Skin epidermis (tissue), 12 donors: ENCODE measurements at regions not wholly inside any gene's neighbourhood (a gene's known extent, or its start where the extent isn't known, plus 50 kb on each side); places are given as distances from the start of the nearest gene placed in this dataset.

ENCODE experiments used
- H3K27ac ChIP-seq, 21 experiments: fragments of 200-600 bp; sonication (generic) in 11 of 21; one replicate each; pipeline ENCODE4 v1.5.0; 2020; ENCODE audit warnings: mild to moderate bottlenecking in 3 of 21, inconsistent platforms in 2 of 21, moderate library complexity in 2 of 21
- H3K4me3 ChIP-seq, 7 experiments: fragments of 200-600 bp; sonication (generic) in 2 of 7; one replicate each; pipeline ENCODE4 v1.5.0; 2020; ENCODE audit warnings: inconsistent platforms in 2 of 7, mild to moderate bottlenecking in 2 of 7, moderate library complexity in 1 of 7

DNA sequence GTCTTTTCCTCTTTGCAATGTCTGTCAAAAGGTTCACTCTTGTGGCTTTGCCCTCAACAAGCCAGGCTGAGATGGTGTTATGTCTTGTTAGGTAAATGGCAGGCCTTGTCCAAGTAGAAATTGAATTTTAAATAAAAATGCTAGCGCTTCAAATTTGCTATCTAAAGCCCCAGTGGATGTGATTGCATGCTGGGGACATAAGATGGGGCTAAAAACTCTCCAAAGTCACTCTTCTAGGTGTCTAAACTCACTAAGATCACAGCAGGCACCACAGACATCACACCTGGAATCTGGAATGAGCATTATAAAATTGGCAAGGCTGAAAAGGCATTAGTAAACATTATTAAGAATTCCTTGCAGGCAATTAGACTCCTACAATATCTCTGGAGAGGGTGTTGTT lies 262.7 kb upstream of the CLINT1 start:
- no peak overlapping the region for H3K4me3 ChIP-seq

DNA sequence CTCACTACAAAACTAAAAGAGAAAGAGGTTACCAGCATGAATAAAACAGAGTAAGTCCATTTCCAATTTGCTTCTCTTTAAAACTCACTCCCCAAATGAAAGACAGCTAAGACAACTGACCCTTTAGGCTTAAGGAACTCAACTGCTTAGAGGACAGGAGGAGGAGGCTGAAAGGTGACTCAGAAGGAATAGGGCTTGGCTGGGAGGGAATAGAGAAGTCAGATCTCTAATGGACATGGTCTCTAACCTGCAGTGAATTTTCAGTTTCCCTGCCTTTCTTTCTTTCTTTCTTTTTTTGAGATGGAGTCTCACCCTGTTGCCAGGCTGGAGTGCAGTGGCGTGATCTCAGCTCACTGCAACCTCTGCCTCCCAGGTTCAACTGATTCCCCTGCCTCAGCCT lies 261.8 kb upstream of the CLINT1 start:
- H3K4me3 ChIP-seq = no peak overlapping the region
- H3K27ac ChIP-seq = peak overlapping the region in 1 of 21 experiments; percentile 47

More for the DNA sequence above, 262.7 kb upstream of the CLINT1 start:
- H3K27ac ChIP-seq = no peak overlapping the region

DNA sequence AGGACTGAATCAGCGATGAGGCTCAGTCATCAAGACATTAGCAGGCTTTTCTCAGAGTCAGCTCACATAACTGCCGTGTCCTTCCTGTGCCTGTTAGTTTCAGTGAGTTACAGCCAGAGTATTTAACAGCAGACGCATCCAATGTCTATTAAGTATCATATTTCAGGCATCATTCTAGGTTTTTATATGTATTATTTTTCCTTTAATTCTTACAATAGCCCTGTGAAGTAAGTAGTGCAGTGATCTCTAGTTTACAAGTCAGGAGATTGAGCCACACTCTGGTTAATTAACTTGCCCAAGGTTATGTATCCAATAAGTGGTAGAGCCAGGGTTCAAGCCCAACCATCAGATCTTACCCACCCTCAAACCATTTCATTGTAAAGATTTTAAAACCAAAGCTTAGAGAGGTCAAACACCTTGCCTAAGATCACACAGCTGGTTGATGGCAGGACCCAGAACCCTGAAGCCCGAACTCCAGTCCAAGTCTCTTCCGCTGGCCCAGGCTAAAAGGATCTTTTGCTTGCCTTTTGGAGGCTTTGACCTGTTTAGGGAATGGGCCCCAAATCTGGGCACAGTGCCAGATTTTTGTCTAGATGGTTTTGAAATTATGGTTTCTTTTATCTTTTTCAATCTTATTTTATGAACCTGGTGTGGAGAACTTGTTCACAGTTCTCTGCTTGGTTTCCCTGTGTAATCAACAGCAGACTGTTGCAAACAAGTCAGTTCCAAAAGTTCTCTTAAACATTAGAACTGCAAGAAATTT lies 261.2 kb upstream of the CLINT1 start:
- Histone ChIP-seq H3K27ac (peak overlapping the region in 3 of 21 experiments; percentile 2 to 10 (median 8)), H3K4me3 (no peak overlapping the region)

DNA sequence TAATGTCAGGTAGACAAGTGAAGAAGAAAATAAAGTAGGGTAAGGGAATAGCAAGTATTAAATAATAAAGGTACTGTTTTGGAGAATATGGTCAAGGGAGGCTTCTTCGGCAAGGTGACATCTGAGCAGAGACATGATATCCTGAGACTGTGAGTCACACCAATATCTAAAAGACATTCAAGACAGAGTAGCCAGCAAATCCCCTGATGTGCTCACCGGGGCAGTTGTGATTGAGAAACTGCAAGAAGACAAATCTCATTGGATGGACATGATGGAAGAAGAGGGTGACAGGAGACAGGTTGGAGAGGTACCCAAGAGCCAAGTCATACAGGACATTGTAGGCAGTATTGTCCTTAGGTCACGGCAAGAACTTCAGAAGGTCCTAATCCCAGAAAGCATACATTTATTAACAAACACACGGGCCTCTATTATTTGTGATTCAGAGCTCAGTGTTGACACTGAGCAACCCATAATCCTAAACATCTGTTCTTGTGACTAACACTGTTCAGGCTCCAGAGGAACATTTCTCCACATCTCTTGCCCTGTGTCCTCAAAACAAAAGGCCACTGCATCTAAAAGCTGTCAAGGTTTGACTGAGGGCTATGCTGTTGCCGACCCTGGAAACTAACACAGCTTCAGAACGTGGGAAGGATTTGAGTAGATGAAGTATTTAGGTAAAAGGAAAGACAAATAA lies 258.7 kb upstream of the CLINT1 start:
- no peak overlapping the region for H3K4me3 ChIP-seq
- H3K27ac ChIP-seq = peak overlapping the region in 3 of 21 experiments; percentile 2 to 33 (median 25)

DNA sequence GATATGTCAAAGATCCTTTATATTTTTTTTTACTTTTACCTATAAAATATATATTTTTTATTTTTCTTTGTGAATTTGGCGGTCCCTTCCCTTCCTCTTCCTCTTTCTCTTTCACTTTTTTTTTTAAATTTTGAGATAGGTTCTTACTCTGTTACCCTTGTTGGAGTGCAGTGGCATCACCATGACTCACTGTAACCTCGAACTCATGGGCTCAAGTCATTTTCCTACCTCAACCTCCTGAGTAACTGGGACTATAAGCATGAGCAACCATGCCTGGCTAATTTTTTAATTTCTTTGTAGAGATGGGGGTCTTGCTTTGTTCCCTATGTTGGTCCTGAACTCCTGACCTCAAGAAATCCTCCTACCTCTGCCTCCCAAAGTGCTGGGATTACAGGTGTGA lies 258.0 kb upstream of the CLINT1 start:
- Histone ChIP-seq H3K27ac (peak overlapping the region in 1 of 21 experiments; percentile 2), H3K4me3 (no peak overlapping the region)

DNA sequence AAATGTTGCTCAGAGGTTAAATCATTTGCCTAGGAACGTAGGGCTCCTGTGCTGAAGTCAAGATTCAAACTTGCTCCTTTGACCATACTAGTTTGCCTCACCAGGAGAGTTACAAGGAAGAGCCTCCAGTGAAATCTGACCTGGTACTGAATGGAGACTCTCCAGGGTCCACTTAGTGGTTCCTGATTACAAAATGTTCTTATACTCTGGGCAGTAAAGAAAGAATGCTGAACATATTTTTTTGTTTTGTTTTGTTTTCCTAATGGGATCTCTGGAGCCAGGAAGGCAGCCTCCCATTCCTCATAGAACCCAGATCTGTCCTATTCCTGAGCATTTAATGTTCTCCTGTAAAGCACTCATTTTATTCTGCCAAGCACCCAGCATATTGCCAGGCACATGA lies 256.5 kb upstream of the CLINT1 start:
- Histone ChIP-seq H3K4me3 (no peak overlapping the region), H3K27ac (peak overlapping the region in 1 of 21 experiments; percentile 18)

DNA sequence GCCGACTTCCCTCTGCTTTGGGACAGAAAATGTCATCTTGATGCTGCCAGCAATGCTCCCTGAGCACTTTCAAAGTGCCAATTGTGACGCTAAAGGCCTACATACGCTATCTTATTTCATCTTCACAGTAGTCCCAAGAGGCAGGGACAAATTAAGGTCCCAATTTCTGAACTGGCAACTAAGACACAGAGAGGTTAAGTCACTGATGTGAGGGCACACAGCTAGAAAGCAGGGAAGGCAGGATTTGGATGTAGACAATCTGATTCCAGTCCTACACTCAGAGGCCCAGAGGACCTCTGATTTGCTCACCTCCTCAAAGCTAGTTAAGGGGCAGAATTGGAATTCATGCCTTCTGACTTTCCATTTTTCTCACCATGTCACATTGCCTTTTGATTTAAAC lies 249.2 kb upstream of the CLINT1 start:
- Histone ChIP-seq H3K4me3 (no peak overlapping the region), H3K27ac (no peak overlapping the region)

DNA sequence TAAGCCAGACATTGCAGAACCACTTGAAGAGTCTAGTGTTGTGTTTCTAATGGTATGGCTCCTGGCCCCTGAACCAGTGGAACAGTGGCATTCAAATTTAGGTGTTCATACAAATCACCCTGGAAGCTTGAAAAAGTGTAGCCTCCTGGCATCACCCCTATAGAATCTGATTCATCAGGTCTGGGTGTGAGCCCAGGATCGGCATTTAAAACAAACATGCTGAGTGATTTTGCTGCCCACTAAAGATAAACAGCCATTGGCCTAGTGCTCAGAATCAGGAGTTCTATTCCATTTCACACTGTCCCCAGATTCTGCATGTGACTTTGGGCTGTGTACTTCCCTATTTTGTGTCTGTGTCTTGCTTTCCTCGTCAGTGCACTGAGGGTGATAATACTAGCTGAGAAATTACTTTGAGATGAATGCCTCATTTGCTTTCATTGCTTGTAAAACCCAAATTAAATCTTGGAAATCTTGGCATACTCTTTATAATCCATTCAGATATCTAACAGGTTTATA lies 241.5 kb upstream of the CLINT1 start:
- Histone ChIP-seq H3K27ac (no peak overlapping the region), H3K4me3 (no peak overlapping the region)

DNA sequence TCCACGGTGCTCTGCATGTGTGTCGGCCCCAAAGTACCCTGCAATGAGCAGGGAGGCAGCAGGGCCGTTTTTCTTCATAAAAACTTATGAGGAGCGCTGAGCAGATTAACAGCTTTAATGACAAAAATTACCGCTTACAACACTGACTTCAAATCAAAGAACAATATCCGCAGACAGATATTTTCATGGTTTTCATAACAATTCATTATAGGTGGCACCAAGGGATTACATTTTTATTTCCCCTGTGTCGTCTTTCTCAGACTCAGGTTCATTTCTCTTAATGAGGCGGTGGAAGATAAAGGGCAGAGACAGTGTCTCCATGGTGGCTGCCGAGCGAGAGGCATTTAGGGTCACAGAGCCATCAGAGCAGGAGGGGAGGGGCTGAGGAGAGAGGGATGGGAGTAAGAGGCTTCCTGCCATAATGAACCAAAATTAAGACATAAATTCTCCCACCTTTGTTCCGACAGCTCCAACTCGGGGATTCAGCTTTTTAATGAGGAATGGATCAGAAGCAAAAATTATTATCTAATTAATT lies 240.7 kb upstream of the CLINT1 start:
- Histone ChIP-seq H3K4me3 (no peak overlapping the region), H3K27ac (no peak overlapping the region)

DNA sequence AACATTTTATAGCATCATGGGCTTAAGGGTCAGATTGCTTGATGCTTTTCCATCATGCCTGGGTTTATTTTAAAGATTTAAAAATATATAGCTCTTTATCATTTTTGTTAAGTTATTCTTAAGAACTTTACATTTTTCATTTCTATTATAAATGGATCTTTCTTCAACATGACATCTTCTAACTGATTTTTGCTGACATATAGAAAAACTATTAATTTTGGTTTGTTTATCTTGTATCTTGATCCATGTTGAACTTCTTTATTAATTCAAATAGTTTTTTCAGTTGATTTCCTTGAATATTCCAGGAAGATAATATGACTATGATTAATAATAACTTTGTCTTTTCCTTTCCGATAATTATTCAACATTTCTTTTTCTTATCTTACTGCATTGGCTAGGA lies 237.9 kb upstream of the CLINT1 start:
- H3K27ac ChIP-seq = no peak overlapping the region
- H3K4me3 ChIP-seq = no peak overlapping the region

DNA sequence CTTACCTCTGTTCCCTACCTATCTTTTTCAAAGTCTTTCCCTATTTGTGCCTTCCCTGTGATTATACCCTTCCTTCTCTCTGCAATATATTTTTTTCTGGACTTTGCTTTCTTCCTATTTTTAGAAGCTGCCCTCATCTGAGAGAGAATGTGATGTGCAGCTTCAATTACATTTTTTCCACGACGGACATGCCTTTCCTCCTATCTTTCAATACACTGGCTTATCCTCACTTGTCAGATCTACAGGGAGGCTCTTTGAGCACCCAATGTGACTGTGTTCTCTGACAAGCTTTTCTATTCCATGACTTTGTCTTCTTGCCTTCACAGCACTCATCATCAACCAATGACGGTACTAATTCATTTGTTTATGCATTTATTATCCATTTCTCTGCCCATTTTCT lies 227.9 kb upstream of the CLINT1 start:
- Histone ChIP-seq H3K27ac (no peak overlapping the region), H3K4me3 (no peak overlapping the region)

DNA sequence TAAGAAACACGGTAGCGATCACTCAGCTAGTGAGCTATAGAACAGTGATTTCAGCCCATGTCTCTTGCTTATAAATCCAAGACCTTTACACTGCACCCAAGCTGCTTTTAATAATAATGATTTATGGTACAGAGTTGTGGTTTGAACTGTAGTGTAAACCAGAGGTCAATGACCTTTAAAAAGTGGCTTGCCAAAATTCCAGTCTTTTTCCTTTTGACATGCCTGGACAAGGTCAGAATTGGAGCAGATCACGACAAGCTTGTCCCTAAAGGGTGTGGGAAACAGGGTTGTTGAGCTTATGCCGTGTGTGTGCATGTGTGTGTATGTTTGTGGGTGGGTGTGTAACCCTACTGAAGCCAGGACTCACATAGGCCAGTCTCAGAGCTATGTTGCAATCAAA lies 225.3 kb upstream of the CLINT1 start:
- Histone ChIP-seq H3K27ac (no peak overlapping the region), H3K4me3 (no peak overlapping the region)

DNA sequence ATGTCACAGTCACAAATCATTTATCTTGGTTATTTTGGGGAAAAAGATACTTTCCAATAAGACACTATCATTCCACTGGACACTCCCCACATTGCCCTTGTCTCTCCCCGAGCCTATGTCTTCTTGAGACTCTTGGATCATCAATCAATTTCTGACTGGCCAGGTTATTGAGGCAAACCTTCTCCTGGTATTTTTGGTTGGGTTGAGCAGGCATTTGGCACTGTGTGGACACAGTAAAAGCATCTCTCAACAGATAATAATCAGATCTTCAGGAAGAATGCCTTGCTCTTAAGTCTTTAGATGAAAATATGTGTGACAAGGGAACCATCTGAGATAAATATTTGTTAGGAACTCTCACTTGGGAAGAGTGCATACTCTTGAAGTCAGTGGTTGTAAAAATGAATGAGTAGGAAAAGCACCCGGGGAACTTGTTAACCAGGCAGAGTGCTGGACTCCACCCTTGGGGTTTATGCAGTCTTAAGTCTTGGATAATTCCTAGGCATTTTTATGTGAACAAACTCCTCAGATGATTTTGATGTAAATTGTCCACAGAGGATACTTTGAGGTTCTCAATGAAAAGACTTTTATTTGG lies 223.8 kb upstream of the CLINT1 start:
- Histone ChIP-seq H3K4me3 (no peak overlapping the region), H3K27ac (no peak overlapping the region)

DNA sequence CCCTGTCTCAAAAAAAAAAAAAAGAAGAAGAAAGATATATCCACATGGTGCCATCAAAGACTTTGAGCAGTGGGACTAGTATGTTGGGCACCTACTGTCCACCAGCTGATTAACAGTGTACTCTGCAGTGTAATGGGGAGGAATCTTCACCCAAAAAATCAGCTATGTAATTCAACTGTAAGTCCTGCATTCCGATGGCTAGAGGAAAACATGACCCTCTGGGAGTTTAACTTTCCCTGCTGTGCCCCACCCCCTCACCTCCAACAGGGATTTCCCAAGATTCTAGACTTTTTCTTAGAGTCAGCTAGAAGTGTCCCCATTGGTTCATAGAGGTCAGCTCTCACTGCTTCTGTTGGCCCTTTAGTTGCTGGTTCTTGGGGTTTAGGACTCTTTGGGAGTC lies 221.2 kb upstream of the CLINT1 start:
- H3K27ac ChIP-seq = no peak overlapping the region
- H3K4me3 ChIP-seq = no peak overlapping the region

DNA sequence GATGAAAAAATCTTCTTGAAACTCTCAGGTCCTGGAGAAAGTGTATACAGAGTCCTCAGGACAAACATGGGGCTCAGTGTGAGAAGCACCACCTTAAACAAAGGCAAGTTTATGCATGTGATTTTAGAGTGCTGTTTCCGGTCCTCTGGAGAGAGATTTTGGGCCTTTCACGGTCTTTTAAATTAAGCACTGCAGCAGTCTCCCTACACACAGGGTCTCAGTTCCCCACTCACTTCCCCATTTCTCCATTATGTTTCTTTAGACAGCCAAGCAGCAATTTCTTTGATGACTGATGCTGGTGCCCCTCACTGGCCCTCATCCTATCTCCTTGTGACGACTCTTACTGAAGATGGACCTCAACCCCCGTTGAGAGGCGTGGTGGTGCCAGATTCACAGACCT lies 220.2 kb upstream of the CLINT1 start:
- no peak overlapping the region for H3K4me3 ChIP-seq

DNA sequence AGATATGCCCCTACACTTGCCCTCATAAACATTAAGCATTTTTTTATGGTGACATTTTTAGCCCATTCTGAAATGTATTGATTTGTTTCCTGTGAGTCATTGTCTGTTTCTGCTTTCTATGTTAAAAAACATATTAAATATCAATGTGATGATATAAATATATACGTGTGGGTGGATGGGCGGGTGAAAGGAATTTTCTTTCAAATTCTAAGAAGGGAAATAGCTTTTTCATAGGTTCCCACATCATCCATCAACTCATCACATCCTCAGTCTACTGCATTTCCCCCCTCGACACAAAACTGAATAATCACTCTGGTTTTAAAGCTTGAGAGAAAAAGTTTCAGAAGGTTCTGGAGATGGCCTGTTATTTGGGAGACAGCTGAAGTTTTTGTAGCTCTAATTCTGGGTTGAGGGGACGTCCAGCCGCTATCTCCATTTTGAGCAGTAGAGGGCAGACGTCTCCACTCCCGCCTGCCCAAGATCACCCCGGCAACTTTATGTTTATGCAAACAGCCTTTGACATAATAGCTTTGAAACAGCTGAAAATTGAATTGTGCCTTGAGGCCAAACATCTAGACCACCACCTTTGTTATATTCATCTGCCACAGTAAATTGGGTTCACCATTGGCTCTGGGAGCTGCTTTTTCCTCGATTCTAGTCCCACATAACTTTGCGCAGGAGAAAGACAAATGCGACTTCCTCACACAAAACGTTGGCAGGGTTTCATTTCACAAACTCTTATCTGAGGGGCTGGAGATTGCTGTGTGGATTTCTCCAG lies 216.2 kb upstream of the CLINT1 start:
- peak overlapping the region in 8 of 21 experiments; percentile 1 to 44 (median 25) for H3K27ac ChIP-seq
- no peak overlapping the region for H3K4me3 ChIP-seq

More for the DNA sequence above, 220.2 kb upstream of the CLINT1 start:
- H3K27ac ChIP-seq = no peak overlapping the region

DNA sequence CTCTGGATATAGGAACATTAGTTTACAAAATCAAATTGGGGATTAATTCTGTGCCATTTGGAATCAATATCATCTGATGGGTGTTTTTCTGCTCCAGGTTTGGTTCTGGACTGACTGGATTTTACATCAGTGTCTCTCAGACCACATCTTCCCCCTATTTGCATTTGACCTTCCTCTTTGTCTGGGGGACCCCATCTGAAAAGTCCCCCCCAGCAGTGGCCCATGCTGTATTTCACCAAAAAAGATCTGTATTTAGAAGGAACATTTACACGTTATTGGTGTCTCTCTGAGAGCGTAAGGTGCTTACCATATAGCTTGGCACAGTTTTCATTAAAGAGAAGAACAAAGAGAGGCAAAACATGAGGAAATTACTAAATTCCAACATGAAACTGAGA lies 215.6 kb upstream of the CLINT1 start:
- H3K4me3 ChIP-seq = no peak overlapping the region
- peak overlapping the region in 1 of 21 experiments; percentile 25 for H3K27ac ChIP-seq

DNA sequence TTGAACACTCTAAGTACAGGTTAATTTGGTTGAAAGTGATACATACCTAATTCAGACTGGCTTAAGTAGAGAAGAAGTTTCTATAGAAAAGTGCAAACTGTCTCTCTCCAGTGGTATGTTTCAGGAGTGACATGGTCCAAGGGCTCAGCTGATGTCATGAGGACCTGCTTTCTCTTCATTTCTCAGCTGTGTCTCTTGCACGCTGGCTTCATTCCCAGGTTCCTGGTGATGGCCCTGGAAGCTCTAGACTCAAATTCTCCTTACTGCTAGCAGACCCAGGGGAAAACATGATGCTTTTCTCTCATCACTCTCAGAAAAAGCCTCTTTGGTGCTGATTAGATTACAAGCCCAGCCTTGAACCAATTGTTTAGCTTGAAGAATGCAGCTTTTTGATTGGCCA lies 211.9 kb upstream of the CLINT1 start:
- Histone ChIP-seq H3K27ac (no peak overlapping the region), H3K4me3 (no peak overlapping the region)

DNA sequence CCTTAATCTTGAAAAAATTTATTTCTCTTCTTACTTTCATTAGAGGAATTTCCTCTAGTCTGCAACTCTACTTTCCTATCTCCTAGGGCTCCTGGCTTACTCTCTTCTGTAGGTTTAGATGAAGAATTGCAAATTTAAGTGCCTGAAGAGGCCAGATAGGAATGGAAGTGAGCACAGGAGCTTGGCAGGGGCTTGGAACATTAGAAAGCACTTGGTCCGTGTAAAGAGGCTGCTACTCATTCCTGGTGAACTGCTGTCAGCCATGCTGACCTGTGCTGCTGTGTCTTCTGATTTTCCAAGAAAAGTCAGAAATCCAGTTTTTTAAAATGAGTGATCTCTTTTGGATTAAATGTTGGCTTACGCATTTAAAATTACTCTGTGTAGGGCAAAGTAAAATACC lies 210.9 kb upstream of the CLINT1 start:
- peak overlapping the region in 1 of 21 experiments; percentile 47 for H3K27ac ChIP-seq

DNA sequence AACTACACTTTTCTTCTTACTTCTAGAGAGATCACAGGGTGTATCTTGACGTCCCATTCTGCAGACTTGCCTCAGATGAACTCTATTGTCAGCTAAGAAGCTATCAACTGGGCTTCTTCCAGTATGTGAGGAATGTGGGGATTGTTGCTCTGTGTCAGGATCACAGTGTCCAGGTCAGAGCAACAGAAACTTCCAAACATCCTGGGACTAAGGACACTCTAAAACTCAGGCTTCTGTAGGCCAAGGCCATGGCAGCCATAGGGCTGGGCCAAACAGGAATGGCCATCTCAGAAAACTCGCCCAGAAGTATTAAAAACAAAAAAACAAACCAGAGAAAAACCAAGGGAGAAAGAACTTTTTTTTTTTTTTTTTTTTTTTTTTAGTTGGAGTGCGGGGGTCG lies 210.0 kb upstream of the CLINT1 start:
- H3K27ac ChIP-seq = no peak overlapping the region
- no peak overlapping the region for H3K4me3 ChIP-seq

More for the DNA sequence above, 210.9 kb upstream of the CLINT1 start:
- H3K4me3 ChIP-seq = no peak overlapping the region
